OCI-LY1 (cell line): ENCODE measurements at regions not wholly inside any gene's neighbourhood (a gene's known extent, or its start where the extent isn't known, plus 50 kb on each side); places are given as distances from the start of the nearest gene placed in this dataset.

Experiments used
- H2AFZ ChIP-seq: fragments of 200-600 bp; sonication (generic), shearing (Covaris generic); 2 replicates; pipeline ENCODE4 v1.6.0; 2014; ENCODE audit warnings: antibody characterized with exemption, mild to moderate bottlenecking, low read length
- H3F3A ChIP-seq: fragments of 200-600 bp; sonication (generic), shearing (Covaris generic); 2 replicates; pipeline ENCODE4 v1.6.0; 2014; ENCODE audit warnings: mild to moderate bottlenecking, antibody characterized with exemption, low read length, moderate library complexity; ENCODE audit not compliant: insufficient read depth
- H3K27ac ChIP-seq: fragments of 200-600 bp; sonication (generic); 2 replicates; pipeline ENCODE4 v1.5.1; 2014; ENCODE audit warnings: low read length, mixed run types, mild to moderate bottlenecking, low read depth; ENCODE audit not compliant: poor library complexity, severe bottlenecking
- H3K27me3 ChIP-seq: fragments of 200-600 bp; sonication (generic); 2 replicates; pipeline ENCODE4 v1.6.0; 2014; ENCODE audit warnings: antibody characterized with exemption, mild to moderate bottlenecking, low read length, moderate library complexity; ENCODE audit not compliant: insufficient read depth
- H3K36me3 ChIP-seq: fragments of 200-600 bp; sonication (generic); 2 replicates; pipeline ENCODE4 v1.6.1; 2014; ENCODE audit warnings: mild to moderate bottlenecking, antibody characterized with exemption, low read length, moderate library complexity, mixed read lengths; ENCODE audit not compliant: insufficient read depth
- H3K4me1 ChIP-seq: fragments of 200-600 bp; sonication (generic); 2 replicates; pipeline ENCODE4 v1.5.1; 2014; ENCODE audit warnings: mild to moderate bottlenecking, low read length, moderate library complexity; ENCODE audit not compliant: insufficient read depth, severe bottlenecking
- H3K4me2 ChIP-seq: fragments of 200-600 bp; sonication (generic), shearing (Covaris generic); 2 replicates; pipeline ENCODE4 v1.6.1; 2014; ENCODE audit warnings: low read length
- H3K4me3 ChIP-seq: fragments of 200-600 bp; sonication (generic); 2 replicates; pipeline ENCODE4 v1.5.1; 2014; ENCODE audit warnings: low read length, low read depth, mild to moderate bottlenecking, mixed read lengths; ENCODE audit not compliant: poor library complexity, severe bottlenecking
- H3K79me2 ChIP-seq: fragments of 200-600 bp; shearing (Covaris generic); 2 replicates; pipeline ENCODE4 v1.6.1; 2016; ENCODE audit warnings: mixed run types, low read length, mixed read lengths; ENCODE audit not compliant: insufficient read depth
- H3K9ac ChIP-seq: fragments of 200-600 bp; sonication (generic), shearing (Covaris generic); 2 replicates; pipeline ENCODE4 v1.6.1; 2014; ENCODE audit warnings: mild to moderate bottlenecking, low read length, mixed read lengths
- H3K9me2 ChIP-seq: fragments of 200-600 bp; sonication (generic), shearing (Covaris generic); 2 replicates; pipeline ENCODE4 v1.6.1; 2014; ENCODE audit warnings: low read depth, mild to moderate bottlenecking, low read length, mixed read lengths
- H3K9me3 ChIP-seq: fragments of 200-600 bp; shearing (Covaris generic); 2 replicates; pipeline ENCODE4 v1.6.1; 2014; ENCODE audit warnings: low read length, mixed read lengths
- H4K20me1 ChIP-seq: fragments of 200-600 bp; sonication (generic), shearing (Covaris generic); 2 replicates; pipeline ENCODE4 v1.6.0; 2016; ENCODE audit warnings: mild to moderate bottlenecking, low read length; ENCODE audit not compliant: insufficient read depth
- CTCF ChIP-seq: fragments of 200-600 bp; sonication (generic), shearing (Covaris generic); IDR thresholded peaks from 2 replicates; pipeline ENCODE4 v1.5.1; 2017; ENCODE audit warnings: mild to moderate bottlenecking, antibody characterized with exemption, low read length, moderate library complexity, mixed read lengths
- EZH2 ChIP-seq: fragments of 200-600 bp; sonication (generic), shearing (Covaris generic); IDR thresholded peaks from 2 replicates; pipeline ENCODE4 v1.8.0; 2017; ENCODE audit warnings: borderline replicate concordance, mixed run types, mild to moderate bottlenecking, antibody characterized with exemption, low read length, moderate library complexity, mixed read lengths

DNA sequence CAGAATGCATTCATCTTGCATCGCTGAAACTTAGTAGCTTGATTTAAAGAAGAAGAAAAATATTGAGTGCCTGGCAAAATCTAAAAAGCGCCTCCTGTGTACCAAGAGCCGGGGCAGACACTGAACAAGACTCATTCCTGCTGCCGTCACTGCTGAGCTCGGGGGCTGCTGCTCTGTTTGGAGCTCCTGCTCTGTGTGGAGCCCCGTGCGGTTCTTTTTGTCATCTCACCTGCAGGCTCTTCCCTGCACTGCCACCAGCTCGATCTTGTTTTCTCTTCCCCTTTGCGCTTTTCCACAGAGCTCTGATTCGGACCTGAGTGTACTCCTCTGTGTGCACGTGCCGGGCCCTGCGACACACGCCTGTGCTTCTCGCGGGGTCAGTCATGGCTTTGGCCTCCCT, 462.1 kb upstream of the DPP6 start:
- H3K36me3 ChIP-seq: no peaks in the 10 kb centered on the region
- no peaks in the 10 kb centered on the region for H3K27me3 ChIP-seq
- H3K79me2 ChIP-seq: no peaks in the 10 kb centered on the region
- no peaks in the 10 kb centered on the region for H3K4me1 ChIP-seq
- no peak overlapping the region for H3K4me2 ChIP-seq
- no peak overlapping the region for H3K4me3 ChIP-seq
- H3F3A ChIP-seq: no peaks in the 10 kb centered on the region
- no peak overlapping the region for H3K9ac ChIP-seq
- H3K9me3 ChIP-seq: no peaks in the 10 kb centered on the region
- TF ChIP-seq EZH2: no peak
- TF ChIP-seq CTCF: no peak
- no peak overlapping the region for H3K27ac ChIP-seq
- H4K20me1 ChIP-seq: no peaks in the 10 kb centered on the region
- no peak overlapping the region for H2AFZ ChIP-seq
- no peaks in the 10 kb centered on the region for H3K9me2 ChIP-seq

- H3F3A ChIP-seq: no peaks in the 10 kb centered on the region
- no peaks in the 10 kb centered on the region for H3K4me1 ChIP-seq
- no peaks in the 10 kb centered on the region for H3K36me3 ChIP-seq
- no peaks in the 10 kb centered on the region for H3K79me2 ChIP-seq
- H3K4me3 ChIP-seq: no peak overlapping the region
- H3K27ac ChIP-seq: no peak overlapping the region
- no peaks in the 10 kb centered on the region for H3K27me3 ChIP-seq
- H3K9me2 ChIP-seq: no peaks in the 10 kb centered on the region
- H3K9ac ChIP-seq: no peak overlapping the region
- no peak overlapping the region for H2AFZ ChIP-seq
- TF ChIP-seq CTCF (no peak), EZH2 (no peak)
- H4K20me1 ChIP-seq: no peaks in the 10 kb centered on the region
- no peaks in the 10 kb centered on the region for H3K9me3 ChIP-seq
- no peak overlapping the region for H3K4me2 ChIP-seq
Observed at GRCh38 chr7:153590571-153590970, 461.6 kb upstream of the DPP6 start.

GRCh38 chr7:153607354-153607753, 444.8 kb upstream of the DPP6 start:
- Histone ChIP-seq H3K4me3 (no peak overlapping the region), H3K27me3 (no peaks in the 10 kb centered on the region), H3K9ac (no peak overlapping the region), H3K27ac (no peak overlapping the region), H2AFZ (no peak overlapping the region), H3K9me3 (no peaks in the 10 kb centered on the region), H4K20me1 (no peaks in the 10 kb centered on the region), H3F3A (no peaks in the 10 kb centered on the region), H3K9me2 (no peaks in the 10 kb centered on the region), H3K4me2 (no peak overlapping the region), H3K79me2 (no peaks in the 10 kb centered on the region), H3K4me1 (no peaks in the 10 kb centered on the region), H3K36me3 (no peaks in the 10 kb centered on the region)
- TF ChIP-seq CTCF (no peak), EZH2 (no peak)
